ENCODE measurements at regions not wholly inside any gene's neighbourhood (a gene's known extent, or its start where the extent isn't known, plus 50 kb on each side); places are given as distances from the start of the nearest gene placed in this dataset.
"Not testable (repeated sequence)": the region's sequence is repeated elsewhere in the genome, so short reads cannot be mapped to it uniquely, and the experiment has no call there.

DNA sequence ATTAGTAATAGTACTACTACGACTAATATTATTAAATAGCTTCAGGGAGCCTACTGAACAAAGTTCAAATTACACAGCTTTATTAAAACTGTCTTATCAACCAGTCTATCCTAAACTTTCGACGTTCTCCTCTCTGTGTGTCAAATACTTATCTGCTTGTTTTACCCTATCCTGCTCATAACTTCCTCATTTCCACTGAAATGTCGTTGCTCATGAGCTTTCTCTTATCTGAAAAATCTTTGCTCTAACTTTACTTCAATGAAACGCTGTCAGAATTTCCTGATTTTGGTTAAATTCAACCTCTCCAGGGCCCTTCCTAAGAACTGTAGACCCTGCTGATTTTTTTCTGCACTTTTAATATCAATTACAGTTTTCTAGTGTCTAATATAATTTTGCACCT lies 1431.0 kb upstream of the WWC1 start:
- DNase-seq (ENCODE audit: extremely low spot score, insufficient read length, low read depth) (no peak), FAIRE-seq (no peak)

DNA sequence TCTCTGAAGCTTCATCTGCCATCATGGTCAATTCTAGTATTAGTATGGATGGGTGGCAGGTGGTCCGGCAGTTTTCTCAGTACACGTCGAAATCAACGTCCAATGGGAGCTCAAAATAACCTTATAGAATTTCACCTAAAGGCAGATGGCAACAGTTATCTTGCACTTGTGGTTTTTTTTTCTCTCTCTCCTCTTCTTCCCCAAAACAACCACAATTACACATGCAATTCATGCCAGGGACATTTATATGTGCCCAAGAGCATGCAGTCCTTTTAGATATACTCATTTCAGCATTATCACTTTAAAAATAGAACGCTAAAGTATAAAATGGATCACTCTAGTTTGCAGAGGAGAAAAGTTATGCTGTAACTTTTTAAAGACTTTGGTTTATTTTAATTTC lies 1428.9 kb upstream of the WWC1 start:
- DNase-seq (ENCODE audit: extremely low spot score, insufficient read length, low read depth): no peak
- no peak for FAIRE-seq

DNA sequence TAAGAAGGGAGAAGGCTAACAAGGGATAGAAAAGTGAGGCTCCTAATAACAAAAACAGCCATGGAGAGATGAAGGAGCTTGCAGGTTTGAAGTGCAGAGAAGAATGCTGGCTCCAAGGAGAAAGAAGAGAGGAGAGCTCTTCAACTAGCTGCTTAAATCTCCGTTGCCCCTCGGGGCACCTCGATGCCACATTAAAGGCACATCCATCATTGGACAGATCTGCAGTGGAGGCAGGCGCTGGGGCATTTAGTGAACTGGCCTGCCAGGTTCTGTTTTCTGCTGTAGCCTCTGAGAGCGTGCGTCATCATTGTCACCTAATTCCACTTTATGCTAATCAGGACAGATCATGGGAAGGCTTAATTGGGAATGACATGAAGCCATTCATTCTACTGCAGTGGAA lies 1426.2 kb upstream of the WWC1 start:
- FAIRE-seq (no peak), DNase-seq (ENCODE audit: extremely low spot score, insufficient read length, low read depth) (no peak)

DNA sequence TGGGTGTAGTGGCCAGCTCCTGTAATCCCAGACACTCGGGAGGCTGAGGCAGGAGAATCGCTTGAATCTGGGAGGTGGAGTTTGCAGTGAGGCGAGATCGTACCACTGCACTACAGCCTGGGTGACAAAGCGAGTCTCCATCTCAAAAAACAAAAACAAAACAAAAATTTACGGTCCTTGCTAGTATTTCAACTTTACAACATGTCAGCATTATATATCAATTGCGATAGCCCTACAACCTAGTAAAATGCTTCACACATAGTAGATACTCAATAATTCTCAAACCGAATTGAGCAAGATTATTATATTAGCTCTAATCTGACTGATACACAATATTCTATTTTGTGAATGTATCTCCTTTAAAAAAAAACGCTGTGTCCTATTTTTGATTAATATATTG lies 1411.0 kb upstream of the WWC1 start:
- no peak for FAIRE-seq
- no peak for DNase-seq (ENCODE audit: extremely low spot score, insufficient read length, low read depth)

DNA sequence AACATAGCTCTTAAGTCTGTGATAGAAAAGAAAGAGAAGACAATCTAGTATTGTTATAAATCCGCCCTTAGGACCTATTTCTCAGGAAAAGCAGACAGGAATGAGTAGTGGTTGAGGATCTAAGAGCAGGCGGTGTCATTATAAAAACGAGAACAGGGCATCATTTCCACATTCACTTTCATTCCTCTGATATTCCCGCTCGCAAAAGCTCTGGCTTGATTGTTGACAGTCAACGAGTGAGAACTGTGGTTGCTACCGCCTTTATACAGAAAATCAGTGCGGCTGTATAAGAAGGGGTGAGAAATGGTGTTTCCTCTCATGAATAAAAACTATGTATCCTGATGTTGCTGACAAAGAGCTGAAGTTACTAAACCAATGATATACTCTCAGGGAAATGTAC lies 1409.6 kb upstream of the WWC1 start:
- DNase-seq (ENCODE audit: extremely low spot score, insufficient read length, low read depth) (no peak), FAIRE-seq (no peak)

DNA sequence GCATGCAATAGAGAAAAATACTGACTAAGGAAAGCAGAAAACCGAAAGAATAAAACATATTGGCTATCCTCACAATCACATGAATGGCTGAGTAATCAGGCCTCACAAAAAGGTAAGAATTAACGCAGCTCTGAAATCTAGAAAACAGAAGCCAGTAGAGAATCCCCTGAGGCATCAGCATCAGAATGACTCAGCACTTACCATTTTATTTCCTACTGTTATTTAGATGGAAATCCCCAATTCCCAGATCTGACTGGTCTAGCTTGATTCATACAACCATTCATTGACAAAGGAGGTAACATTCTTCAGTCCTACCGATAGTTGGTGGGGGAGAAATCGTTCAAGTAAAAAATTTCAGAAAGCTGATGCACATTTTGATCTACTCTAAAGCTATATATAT lies 1408.4 kb upstream of the WWC1 start:
- FAIRE-seq: no peak
- DNase-seq (ENCODE audit: extremely low spot score, insufficient read length, low read depth): no peak

DNA sequence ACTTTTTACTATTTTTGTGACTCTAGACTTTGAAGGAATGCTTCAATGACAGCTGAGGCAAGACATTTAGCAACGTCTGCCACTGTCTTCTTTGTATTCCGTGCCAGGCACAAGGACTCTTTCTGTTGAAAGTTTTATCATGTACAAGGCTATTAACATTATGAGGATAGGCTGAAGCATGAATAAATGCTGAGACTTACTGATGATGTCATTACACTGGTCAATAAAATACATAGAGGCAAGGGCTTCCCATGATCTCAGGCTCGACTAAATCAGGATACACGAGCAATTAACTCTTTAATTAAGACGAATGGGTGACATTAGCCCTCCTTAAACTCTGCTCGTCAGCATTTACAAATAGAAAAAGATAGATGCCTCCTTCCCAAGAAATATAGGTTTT lies 1393.3 kb upstream of the WWC1 start:
- DNase-seq (ENCODE audit: extremely low spot score, insufficient read length, low read depth) (no peak), FAIRE-seq (no peak)

DNA sequence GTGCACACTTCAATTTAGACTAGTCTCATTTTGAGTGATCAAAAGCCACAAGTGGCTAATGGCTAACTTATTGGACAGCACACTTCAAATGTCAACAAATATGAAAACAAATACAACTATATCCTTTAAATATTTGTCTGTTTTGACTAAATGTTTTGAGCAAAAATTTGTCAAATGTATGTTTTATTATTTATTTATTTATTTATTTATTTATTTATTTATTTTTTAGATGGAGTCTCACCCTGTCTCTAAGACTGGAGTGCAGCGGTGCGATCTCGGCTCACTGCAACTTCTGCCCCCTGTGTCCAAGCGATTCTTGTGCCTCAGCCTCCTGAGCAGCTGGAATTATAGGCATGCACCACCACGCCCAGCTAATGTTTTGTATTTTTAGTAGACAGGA lies 1392.1 kb upstream of the WWC1 start:
- FAIRE-seq: no peak
- no peak for DNase-seq (ENCODE audit: extremely low spot score, insufficient read length, low read depth)

DNA sequence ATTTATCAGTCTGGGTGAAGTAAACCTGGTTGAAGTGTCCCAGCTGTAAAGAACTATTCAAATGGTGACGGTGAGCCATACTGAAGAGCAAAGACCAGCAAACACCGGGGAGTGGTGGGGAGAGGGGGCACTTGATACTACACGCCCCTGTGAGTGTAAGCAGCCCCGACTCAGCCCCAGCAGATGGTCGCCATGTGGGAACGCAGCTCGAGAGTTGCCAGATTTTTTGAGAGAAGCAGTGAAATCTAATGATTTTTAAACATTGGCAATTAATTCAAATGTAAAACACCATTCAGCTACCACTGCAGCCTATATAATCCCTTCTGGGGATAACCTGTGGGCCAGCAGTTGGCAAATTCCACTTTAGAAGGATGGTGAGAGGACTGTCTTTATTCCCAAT lies 1386.9 kb upstream of the WWC1 start:
- DNase-seq (ENCODE audit: extremely low spot score, insufficient read length, low read depth): no peak
- FAIRE-seq: no peak

DNA sequence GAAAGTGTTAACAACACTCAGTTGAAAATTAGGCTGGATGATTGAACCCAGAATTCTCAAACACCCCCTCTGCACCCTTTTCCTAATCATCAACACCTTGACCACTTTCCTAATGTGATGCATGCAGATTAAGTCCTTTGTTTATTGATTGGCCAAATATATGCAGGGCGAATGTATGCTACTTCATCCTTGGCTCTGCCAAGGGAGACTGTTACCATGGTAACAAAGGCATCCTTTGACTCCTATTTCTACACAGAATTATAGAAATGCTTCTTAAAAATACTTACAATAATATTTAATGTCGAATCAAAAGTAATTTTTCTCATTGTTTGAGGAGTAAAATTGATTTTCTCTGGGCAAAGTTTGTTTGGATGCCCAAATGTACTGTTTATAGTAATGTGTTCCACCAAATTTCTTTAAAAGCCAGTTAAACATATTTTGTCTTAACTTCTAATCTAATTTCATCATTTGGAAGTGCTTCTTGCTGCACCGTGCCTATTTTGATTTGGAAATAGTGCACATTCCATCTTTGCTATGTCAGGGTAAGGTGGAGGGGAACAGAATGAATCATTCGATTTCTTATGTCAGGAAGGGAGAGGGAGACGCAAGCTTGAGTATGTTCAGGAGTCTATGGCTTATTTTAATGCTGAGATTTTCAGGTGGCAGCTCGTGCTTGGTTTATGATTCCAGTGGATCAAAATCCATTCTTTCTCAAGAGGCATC lies 1384.3 kb upstream of the WWC1 start:
- DNase-seq (ENCODE audit: extremely low spot score, insufficient read length, low read depth) (no peak), FAIRE-seq (no peak)

DNA sequence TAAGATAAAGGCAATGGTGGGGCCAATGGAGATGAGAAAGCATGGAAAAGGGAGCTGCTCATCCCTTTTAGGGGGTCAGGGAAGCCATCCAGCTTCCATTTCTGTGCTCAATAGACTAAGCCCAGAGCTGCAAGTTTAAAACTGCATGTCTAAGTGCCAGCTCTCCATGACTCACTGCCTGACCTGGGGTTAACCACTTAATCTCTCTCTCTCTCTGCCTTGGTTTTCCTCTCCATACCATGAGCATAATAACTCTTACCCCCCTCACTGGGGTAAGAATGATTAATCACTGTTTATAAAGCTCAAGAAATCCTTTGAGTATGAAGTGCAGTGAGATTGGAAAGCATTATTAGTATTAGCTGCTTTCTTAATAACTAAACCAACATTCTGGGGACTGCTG lies 1382.4 kb upstream of the WWC1 start:
- FAIRE-seq: no peak
- DNase-seq (ENCODE audit: extremely low spot score, insufficient read length, low read depth): no peak

DNA sequence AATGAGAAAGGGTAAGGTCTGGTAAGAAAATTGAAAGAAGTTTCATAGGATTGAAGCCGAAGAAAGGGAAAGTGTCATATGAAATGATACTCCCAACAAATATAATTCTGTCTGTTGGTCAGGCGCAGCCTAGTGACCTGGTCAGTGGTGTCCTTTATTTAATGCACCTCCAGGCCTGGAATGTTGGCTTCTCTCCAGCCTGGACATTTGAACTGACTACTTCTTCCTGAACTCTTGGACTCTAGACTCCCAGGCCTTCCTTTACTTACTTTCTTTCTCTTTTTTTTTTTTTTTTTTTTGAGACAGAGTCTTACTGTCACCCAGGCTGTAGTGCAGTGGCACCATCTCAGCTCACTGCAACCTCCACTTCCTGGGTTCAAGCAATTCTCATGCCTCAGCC lies 1381.5 kb upstream of the WWC1 start:
- FAIRE-seq: no peak
- DNase-seq (ENCODE audit: extremely low spot score, insufficient read length, low read depth): no peak

DNA sequence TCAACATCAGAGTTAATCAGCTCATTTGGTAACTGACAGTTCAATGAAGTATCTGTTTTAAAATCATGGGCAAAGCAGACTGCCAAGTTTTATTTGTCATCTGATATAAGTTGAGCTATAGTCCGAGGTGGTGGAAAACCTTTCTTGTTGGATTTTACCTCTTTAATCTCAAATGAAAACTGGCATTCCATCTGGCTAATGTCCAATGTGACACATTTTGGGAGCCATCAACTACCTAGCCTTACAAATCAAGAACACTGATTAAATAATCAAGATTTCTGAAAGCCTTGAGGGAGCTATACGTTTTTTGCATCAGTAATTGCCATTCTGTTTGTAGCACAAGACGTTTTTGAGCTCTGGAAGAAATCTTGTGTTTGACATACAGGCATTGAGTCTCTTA lies 1380.5 kb upstream of the WWC1 start:
- FAIRE-seq: no peak
- DNase-seq (ENCODE audit: extremely low spot score, insufficient read length, low read depth): no peak

DNA sequence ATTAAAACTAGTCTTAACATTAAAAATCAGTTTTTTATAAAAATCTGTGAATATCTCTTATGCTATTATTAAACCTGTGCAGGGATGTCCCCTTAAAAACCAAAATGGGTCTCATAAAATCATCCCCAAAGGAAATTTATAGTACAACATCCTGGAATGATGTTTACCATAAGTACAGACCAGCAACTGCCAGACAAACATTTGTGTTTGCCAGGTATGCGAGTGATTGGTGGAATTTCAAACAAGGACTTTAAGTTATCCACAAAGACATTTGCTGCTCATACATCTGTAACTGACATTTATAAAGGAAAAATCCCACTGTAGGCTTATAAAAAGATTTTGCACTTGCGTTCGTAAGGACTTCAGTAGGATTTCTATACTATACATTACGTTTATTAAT lies 1375.4 kb upstream of the WWC1 start:
- FAIRE-seq (no peak), DNase-seq (ENCODE audit: extremely low spot score, insufficient read length, low read depth) (no peak)

DNA sequence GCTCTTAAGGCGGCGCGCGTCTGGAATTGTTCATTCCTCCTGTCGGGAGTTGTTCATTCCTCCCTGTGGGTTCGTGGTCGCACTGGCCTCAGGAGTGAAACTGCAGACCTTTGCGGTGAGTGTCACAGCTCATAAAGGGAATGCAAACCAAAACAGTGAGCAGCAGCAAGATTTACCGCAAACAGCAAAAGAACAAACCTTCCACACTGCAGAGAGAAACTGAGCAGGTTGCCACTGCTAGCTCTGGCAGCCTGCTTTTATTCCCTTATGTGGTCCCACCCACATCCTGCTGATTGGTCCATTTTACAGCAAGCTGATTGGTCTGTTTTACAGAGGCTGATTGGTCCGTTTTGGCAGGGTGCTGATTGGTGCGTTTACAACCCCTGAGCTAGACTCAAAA lies 1365.3 kb upstream of the WWC1 start:
- no peak for FAIRE-seq
- no peak for DNase-seq (ENCODE audit: extremely low spot score, insufficient read length, low read depth)

DNA sequence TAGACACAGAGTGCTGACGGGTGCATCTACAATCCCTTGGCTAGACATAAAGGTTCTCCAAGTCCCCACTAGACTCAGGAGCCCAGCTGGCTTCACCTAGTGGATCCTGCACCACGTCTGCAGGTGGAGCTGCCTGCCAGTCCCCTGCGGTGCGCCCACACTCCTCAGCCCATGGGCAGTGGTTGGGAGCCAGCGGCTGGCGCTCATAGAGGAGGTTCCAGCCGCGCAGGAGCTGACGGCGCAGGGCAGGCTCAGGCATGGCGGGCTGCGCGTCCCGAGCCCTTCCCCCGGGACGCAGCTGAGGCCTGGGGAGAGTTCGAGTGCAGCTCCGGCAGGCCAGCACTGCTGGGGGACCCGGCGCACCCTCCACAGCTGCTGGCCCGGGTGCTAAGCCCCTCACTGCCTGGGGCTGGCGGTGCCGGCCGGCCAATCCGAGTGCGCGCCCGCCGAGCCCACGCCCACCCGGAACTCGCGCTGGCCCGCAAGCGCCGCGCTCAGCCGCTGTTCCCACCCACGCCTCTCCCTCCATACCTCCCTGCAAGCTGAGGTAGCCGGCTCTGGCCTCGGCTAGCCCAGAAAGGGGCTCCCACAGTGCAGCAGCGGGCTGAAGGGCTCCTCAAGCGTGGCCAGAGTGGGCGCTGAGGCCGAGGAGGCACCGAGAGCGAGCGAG lies 1364.5 kb upstream of the WWC1 start:
- not testable (repeated sequence) for FAIRE-seq; DNase-seq (ENCODE audit: extremely low spot score, insufficient read length, low read depth)

DNA sequence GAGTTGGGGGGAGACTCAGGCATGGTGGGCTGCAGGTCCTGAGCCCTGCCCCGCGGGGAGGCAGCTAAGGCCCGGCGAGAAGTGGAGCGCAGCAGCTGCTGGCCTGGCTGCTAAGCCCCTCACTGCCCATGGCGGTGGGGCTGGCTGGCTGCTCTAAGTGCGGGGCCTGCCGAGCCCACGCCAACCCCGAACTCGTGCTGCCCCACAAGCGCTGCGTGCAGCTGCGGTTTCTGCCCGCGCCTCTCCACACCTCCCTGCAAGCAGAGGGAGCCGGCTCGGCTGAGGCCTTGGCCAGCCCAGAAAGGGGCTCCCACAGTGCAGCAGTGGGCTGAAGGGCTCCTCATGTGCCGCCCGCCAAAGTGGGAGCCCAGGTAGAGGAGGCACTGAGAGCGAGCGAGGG lies 1355.1 kb upstream of the WWC1 start:
- FAIRE-seq (no peak), DNase-seq (ENCODE audit: extremely low spot score, insufficient read length, low read depth) (no peak)

DNA sequence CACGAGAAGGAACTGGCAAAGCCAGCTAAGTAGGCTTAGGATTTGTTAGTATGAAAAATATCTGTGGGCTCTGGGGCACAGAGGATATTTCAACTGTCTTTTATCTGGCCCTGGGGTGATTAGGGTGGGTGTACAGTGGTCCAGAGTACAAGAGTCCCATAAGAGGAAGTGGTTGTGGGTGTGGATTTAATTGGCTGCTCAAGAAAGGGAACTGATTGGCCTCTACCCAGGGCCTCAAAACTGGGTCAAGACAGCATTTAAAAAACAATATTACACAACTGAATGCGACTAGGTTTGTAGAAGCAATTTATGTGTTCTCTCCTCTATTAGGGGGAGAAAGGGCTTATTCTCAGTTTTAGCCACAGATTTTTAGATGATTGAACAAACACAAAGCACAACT lies 1353.4 kb upstream of the WWC1 start:
- no peak for DNase-seq (ENCODE audit: extremely low spot score, insufficient read length, low read depth)
- FAIRE-seq: no peak

DNA sequence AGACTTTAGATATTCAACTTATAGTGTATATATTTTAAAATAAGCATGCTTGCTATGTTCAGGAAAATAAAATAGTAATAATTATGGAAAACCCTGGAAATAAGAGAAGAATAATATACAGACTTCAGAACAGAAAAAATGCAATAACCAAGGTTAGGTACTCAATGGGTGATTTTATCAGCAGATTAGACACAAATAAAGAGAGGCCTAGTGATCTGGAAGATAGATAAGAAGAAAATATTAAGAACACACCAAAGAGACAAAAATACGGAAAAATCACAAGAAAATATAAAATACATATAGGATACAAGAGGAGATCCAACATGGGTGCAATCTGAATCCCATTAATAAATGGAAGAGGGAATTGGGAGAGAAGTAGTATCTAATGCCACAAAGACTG lies 1348.5 kb upstream of the WWC1 start:
- no peak for FAIRE-seq

DNA sequence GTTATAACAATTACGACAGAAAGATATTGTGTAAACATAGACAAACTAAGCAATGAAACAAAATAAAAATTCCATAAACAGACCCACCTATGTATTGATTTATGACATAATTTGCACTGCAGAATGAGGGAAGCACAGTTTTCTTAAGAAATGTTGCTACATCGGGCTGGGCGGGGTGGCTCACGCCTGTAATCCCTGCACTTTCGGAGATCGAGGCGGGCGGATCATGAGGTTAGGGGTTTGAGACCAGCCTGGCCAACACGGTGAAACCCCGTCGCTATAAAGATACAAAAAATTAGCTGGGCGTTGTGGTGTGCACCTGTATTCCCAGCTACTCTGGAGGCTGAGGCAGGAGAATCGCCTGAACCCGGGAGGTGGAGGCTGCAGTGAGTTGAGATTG lies 1344.4 kb upstream of the WWC1 start:
- FAIRE-seq (no peak), DNase-seq (ENCODE audit: extremely low spot score, insufficient read length, low read depth) (no peak)

More for the DNA sequence above, 1348.5 kb upstream of the WWC1 start:
- DNase-seq (ENCODE audit: extremely low spot score, insufficient read length, low read depth): no peak

DNA sequence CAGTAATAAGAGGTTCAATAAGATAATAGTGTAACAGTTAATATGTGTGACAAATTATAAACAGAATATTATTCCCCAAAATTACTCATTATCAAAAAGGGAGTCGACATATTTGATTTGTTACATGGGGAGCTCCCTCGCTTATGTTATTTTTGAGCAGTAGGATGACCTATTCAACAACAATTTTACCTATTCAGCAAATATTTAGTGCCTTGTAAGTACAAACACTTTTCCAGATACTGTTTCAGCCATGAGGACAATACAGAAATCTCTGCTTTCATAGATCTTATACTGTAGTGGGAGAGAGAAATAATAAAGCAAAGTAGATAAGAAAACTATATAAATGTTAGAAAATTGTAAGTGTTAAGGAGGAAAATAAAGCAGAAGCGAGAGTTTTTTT lies 1342.8 kb upstream of the WWC1 start:
- FAIRE-seq (no peak), DNase-seq (ENCODE audit: extremely low spot score, insufficient read length, low read depth) (no peak)

DNA sequence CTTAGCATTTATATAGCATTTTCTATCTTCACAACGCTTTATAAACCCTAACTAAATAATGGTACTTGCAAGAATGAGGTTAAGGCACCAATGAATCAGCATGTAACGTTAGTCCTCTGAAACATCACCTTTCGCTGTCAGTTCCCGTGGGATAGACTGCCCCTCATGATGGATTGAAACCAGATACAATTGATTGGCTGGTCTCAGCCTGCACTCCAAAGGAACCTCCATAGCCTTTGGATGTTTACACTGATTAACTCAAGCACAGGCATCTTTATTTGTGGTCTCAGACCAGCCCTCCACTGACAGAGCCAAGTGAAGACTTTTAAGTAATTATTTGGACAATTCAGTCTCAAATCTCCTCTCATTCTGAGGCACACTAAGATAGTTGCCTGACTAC lies 1339.4 kb upstream of the WWC1 start:
- DNase-seq (ENCODE audit: extremely low spot score, insufficient read length, low read depth) (no peak), FAIRE-seq (no peak)

Measured in GM18507 (cell line).